Duodenal mucosa (tissue), 2 donors: ENCODE measurements at regions not wholly inside any gene's neighbourhood (a gene's known extent, or its start where the extent isn't known, plus 50 kb on each side); places are given as distances from the start of the nearest gene placed in this dataset.
A peak's percentile ranks its signal among the peaks of the same experiment; 100 is the strongest.
"Not testable (repeated sequence)": the region's sequence is repeated elsewhere in the genome, so short reads cannot be mapped to it uniquely, and the experiment has no call there.

Source experiments
- H3K27ac ChIP-seq: one replicate; pipeline ENCODE4 v1.7.0; 2013; ENCODE audit warnings: low read depth, low read length
- H3K27me3 ChIP-seq, 2 donors: one replicate each; pipeline ENCODE4 v1.7.0; 2013; ENCODE audit warnings: low read length in 2 of 2, control low read depth in 1 of 2; ENCODE audit not compliant: insufficient read depth in 2 of 2, control insufficient read depth in 1 of 2
- H3K36me3 ChIP-seq, 2 donors: one replicate each; pipeline ENCODE4 v1.7.0; 2013; ENCODE audit warnings: low read length in 2 of 2, control low read depth in 1 of 2; ENCODE audit not compliant: insufficient read depth in 2 of 2, control insufficient read depth in 1 of 2
- H3K4me1 ChIP-seq, 2 donors: one replicate each; pipeline ENCODE4 v1.7.0; 2013; ENCODE audit warnings: low read length in 2 of 2, control low read depth in 1 of 2; ENCODE audit not compliant: insufficient read depth in 2 of 2, control insufficient read depth in 1 of 2
- H3K4me3 ChIP-seq, 2 donors: one replicate each; pipeline ENCODE4 v1.7.0; 2013; ENCODE audit warnings: low read length in 2 of 2, low read depth in 1 of 2
- H3K9ac ChIP-seq, 2 donors: one replicate each; pipeline ENCODE4 v1.7.0; 2013; ENCODE audit warnings: low read length in 2 of 2, low read depth in 1 of 2
- H3K9me3 ChIP-seq, 2 donors: one replicate each; pipeline ENCODE4 v1.7.0; 2013; ENCODE audit warnings: low read length in 2 of 2, control low read depth in 1 of 2; ENCODE audit not compliant: control insufficient read depth in 1 of 2

DNA sequence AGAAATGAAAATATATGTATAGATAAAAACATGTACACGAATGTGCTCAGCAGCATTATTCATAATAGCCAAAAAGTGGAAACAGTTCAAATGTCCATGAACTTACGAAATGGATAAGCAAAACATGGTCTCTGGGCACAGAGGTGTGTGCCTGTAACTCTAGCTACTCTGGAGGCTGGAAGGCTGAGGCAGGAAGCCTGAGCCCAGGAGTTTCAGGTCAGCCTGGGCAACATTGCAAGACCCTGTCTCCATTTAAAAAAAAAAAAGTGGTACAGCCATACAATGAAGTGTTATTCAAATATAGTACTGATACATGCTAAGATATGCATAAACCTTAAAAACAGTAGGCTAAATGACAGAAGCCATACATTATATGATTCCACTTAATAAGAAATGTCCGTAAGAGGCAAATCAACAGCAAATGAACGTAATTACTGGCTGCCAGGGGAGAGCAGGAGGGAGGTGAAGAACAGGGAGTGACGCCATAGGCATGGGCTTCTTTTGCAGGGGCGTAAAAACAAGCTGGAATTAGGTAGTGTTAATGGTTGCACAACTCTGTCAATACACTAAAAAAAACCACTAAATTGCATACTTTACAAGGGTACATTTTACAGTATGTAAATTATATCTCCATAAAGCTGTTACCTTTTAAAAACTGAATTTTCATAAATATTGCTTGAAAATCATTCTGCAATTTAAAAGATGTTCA is 87.2 kb upstream of the PLEKHM1 start:
- Histone ChIP-seq H3K27ac (no peak overlapping the region), H3K9me3 (no peaks in the 10 kb centered on the region), H3K36me3 (peaks cover 0 to 3% of the 10 kb centered on the region in 2 donors), H3K9ac (no peak overlapping the region), H3K4me3 (no peak overlapping the region), H3K4me1 (peaks cover 9 to 15% of the 10 kb centered on the region in 2 donors), H3K27me3 (no peaks in the 10 kb centered on the region)

DNA sequence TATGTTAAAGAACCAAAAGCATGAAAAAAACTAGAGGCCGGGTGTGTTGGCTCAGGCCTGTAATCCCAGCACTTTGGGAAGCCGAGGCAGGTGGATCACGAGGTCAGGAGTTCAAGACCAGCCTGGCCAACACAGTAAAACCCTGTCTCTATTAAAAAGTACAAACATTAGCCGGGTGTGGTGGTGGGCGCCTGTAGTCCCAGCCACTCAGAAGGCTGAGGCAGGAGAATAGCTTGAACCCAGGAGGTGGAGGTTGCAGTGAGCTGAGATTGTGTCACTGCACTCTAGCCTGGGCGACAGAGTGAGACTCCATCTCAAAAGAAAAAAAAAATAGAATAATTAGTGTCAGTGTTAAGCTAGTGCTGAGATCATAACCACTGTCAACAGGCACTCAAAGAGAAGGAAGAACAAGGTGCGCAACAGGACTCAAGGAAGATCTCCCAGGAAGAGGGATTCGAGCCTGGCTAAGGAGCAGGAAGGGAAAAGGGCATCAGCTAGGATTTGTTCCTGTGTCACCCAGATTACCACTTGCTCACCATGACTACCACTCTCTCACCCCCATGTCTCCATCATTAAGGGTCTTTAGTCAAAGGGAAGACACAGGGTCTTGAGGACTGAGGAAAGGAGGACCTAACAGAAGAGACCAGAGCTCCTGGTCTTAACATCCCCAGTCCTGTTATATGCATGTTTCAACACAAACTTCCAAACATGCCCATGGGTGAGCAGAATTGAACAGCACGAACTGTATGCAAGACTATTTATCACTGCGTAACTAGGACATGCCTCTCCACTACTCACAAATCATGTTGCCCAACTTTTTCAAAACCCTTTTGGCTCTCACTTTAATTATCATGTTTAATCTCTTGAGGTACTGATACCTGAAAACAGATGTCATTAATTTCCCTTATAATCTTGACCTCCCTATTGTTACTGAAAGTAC is 88.3 kb upstream of the PLEKHM1 start:
- peaks cover 9 to 15% of the 10 kb centered on the region in 2 donors for H3K4me1 ChIP-seq
- peaks cover 0 to 3% of the 10 kb centered on the region in 2 donors for H3K36me3 ChIP-seq
- H3K27ac ChIP-seq = no peak overlapping the region
- H3K9ac ChIP-seq = no peak overlapping the region
- H3K9me3 ChIP-seq = no peaks in the 10 kb centered on the region
- no peaks in the 10 kb centered on the region for H3K27me3 ChIP-seq
- no peak overlapping the region for H3K4me3 ChIP-seq

DNA sequence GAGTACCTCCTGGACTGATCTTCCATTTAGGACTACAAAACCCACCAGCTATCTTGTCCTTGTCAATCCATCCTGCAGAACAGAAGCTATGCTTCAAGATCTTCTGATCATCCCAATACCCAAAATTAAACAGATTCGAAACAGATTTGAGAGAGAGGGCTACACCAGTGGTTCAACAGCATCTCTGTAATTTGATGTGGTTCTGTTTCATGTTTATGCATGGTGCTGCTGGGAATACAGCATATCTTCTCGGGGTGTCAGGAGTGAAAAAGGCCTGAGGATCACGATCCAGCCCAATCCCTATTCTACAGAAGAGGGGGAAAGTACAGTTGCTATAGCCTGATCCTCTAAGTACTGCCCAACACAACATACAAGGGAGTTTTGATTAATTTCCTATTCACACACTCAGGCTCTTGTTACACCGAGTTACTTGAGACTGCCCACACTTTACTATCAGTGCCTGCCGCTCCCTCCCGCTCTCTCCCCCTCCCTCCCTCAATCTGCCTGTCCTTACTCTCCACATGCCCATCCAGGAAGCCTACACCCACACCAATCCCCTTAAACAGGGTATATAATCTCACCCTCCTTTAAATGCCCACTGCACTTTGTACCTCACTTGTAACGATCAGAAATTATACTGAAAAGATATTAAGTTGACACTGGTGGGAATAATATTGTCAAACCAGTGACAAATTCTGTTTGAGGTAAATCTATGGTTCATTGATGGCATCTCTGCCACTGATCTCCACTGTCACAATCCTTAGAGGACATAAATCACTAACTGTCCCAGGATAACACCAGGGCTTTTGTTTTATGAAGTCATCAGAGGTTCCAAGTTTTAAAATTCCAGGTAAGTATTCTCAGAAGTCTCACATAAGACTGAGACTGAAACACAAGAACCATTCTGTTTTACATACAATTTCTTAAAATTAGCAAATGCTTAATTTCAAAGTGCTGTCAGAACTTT is 89.3 kb upstream of the PLEKHM1 start:
- Histone ChIP-seq H3K9me3 (no peaks in the 10 kb centered on the region), H3K9ac (no peak overlapping the region), H3K4me3 (no peak overlapping the region), H3K36me3 (peaks cover 0 to 3% of the 10 kb centered on the region in 2 donors), H3K4me1 (peaks cover 9 to 15% of the 10 kb centered on the region in 2 donors), H3K27me3 (no peaks in the 10 kb centered on the region), H3K27ac (no peak overlapping the region)

DNA sequence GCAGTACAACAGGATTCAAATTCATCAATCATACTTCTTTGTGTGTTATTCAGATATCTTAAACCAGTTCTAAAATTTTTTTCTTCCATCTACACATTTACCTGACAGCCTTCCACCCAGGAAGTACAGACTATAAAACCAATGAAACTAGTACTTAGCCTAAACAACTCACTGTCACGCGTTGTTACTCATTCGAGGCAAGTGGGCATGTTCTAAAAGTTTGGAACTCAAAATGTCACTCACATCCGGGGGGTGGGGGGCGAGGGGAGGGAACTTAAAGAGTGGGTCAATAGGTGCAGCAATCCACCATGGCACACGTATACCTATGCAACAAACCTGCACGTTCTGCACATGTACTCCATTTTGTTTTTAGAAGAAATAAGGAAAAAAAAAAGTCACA is 90.4 kb upstream of the PLEKHM1 start:
- peaks cover 0 to 3% of the 10 kb centered on the region in 2 donors for H3K36me3 ChIP-seq
- H3K27ac ChIP-seq = no peak overlapping the region
- H3K4me1 ChIP-seq = peaks cover 9 to 15% of the 10 kb centered on the region in 2 donors

DNA sequence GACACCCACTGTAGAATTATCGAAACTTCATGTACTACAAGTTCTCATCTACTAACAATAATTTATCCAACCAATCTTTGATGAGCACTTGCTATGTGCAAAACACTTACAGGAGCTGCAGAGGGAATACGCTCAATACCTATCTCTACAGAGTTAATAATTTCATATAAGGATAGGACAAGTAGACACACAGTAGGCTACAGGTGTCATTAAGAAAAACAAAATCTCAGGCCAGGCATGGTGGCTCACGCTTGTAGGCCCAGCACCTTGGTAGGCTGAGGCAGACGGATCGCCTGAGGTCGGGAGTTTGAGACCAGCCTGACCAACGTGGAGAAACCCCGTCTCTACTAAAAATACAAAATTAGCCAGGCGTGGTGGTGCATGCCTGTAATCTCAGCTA is 91.3 kb upstream of the PLEKHM1 start:
- H3K36me3 ChIP-seq = peaks cover 0 to 3% of the 10 kb centered on the region in 2 donors
- H3K27me3 ChIP-seq = no peaks in the 10 kb centered on the region
- no peak overlapping the region for H3K9ac ChIP-seq
- H3K27ac ChIP-seq = no peak overlapping the region
- H3K9me3 ChIP-seq = no peaks in the 10 kb centered on the region
- H3K4me3 ChIP-seq = no peak overlapping the region
- peaks cover 9 to 15% of the 10 kb centered on the region in 2 donors for H3K4me1 ChIP-seq

More for the DNA sequence above, 90.4 kb upstream of the PLEKHM1 start:
- Histone ChIP-seq H3K27me3 (no peaks in the 10 kb centered on the region), H3K9ac (no peak overlapping the region), H3K9me3 (no peaks in the 10 kb centered on the region), H3K4me3 (no peak overlapping the region)

DNA sequence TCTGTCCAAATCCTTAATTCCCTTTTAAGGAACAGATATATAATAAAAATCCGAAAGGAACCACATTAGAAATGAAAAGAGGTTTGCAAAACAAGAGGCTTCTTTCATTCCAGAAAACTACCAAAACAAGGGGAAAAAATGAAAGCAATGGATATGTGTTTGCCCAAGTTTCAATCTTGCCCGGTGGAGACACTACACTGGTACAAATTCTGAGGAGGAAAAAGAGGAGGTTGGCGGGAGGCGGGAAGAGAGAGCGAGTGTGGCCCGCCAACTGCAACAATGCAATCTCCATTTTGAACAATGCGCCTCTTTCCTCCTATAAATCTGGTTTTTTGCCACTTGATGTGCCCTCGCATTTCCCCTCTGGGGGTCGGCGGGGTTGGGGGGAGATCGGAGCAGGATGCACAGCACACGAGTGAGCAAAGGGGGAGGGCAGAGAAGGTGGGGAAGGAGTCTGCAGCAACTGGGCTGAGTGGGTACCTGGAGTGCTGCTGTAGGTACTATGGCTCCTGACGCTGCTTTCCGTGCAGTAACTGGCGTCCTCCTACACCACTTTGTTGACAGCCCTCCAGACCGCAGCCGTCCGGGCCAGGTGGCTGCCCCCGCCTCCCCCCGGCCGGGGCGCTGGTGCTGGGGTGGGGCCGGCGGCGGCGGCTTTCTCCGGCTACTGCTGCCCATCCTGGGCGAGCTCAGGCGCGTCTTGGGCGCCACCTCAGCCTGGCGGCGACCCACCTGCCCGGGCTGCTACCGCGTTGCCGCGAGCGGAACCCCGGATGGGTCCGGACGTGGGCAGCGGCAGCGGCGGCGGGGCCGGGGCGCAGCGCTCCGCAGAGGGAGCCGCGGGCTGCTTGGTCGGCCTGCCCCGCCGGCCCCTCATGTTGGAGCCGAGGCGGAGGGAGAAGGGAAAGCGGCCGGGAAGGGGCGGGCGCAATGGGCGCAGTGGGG is 93.8 kb upstream of the PLEKHM1 start:
- no peaks in the 10 kb centered on the region for H3K9me3 ChIP-seq
- H3K9ac ChIP-seq = peak overlapping the region; percentile 80 to 89
- peak overlapping the region; percentile 92 to 94 for H3K4me3 ChIP-seq
- H3K4me1 ChIP-seq = peaks cover 8% of the 10 kb centered on the region in 2 donors
- H3K27me3 ChIP-seq = no peaks in the 10 kb centered on the region
- H3K27ac ChIP-seq = peak overlapping the region; percentile 76
- H3K36me3 ChIP-seq = no peaks in the 10 kb centered on the region

DNA sequence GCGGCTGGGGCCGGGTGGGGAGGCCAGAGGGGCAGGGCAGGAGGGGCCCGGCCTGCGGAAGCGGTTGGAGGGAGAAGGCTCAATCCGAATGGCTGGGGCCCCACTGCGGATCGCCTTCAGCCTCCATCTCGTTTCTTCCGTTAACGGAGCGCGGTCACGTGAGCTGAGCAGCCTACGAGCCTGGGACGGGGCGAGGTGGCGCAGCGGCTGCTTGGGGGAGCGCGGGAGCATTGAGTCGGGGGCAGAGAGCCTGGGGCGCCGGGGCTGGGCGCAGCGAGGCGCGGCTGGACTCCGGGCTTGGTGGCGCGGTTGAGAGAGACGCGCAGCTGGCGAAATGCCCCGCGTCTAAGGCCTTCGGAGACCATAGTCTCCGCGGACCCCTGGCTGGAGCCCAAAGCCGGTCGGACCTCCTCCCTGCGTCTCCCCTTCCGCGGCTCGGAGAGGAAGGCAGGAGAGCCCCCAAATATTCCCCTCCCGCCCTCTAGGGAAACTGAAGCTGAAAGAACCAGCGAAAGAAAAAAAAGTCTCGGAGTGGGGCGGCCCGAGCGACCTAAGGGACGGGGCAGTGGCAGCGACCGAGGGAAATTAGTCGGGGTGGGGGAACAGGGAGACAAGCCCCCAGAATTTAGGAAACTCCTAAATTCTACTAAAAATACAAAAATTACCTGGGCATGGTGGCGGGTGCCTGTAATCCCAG is 94.7 kb upstream of the PLEKHM1 start:
- not testable (repeated sequence) for H3K9me3 ChIP-seq, H3K36me3 ChIP-seq, H3K4me1 ChIP-seq, H3K27me3 ChIP-seq
- Histone ChIP-seq H3K9ac (peak overlapping the region in 1 of 2 donors; percentile 80), H3K27ac (peak overlapping the region; percentile 76), H3K4me3 (peak overlapping the region; percentile 63 to 92)

DNA sequence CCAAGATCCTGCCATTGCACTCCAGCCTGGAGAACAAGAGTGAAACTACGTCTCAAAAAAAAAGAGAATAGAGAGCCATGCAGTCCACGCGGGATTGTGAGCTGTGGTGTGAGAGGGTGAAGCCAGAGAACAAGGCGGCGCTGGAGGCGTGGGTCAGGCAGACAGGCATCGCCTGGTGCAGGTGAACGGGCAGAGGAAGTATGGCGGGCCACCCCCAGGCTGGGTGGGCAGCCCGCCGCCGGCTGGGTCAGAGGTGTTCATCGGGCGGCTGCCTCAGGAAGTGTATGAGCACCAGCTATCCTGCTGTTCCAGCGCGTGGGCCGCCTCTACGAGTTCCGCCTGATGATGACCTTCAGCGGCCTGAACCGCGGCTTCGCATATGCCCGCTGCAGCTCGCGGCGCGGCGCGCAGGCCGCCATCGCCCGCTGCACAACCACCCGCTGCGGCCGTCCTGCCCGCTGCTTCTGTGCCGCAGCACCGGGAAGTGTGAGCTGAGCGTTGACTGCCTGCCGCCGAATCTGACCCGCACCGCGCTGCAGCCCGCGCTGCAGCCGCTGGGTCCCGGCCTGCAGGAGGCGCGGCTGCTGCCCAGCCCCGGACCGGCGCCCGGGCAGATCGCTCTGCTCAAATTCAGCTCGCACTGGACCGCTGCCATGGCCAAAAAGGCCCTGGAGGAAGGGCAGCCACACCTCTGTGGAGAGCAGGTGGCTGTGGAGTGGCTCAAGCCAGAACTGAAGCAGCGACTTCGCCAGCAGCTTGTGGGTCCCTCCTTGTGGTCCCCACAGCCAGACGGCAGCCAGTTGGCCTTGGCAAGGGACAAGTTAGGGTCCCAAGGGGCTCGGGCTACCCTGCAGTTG is 95.5 kb upstream of the PLEKHM1 start:
- H3K9ac ChIP-seq, H3K27me3 ChIP-seq, H3K27ac ChIP-seq, H3K9me3 ChIP-seq, H3K36me3 ChIP-seq, H3K4me1 ChIP-seq: not testable (repeated sequence)
- peak overlapping the region; percentile 43 to 57 for H3K4me3 ChIP-seq
